HG02588 (cell line): ENCODE measurements at regions not wholly inside any gene's neighbourhood (a gene's known extent, or its start where the extent isn't known, plus 50 kb on each side); places are given as distances from the start of the nearest gene placed in this dataset.
"Not testable (repeated sequence)": the region's sequence is repeated elsewhere in the genome, so short reads cannot be mapped to it uniquely, and the experiment has no call there.

Experiments used
- ATAC-seq: cut with Tn5 transposase; IDR thresholded peaks from one replicate; pipeline ENCODE4 v1.9.1; 2021; ENCODE audit warnings: mild to moderate bottlenecking, moderate library complexity; ENCODE audit not compliant: unreplicated experiment

- no peak for ATAC-seq
Observed at GRCh38 chr4:173782660-173783059, 252.6 kb upstream of the HAND2 start.

GRCh38 chr4:173777921-173778320 lies 247.9 kb upstream of the HAND2 start:
- ATAC-seq: no peak

GRCh38 chr4:173777421-173777820 lies 247.4 kb upstream of the HAND2 start:
- no peak for ATAC-seq

GRCh38 chr4:173769568-173769967 lies 239.5 kb upstream of the HAND2 start:
- ATAC-seq: no peak

GRCh38 chr4:173767650-173768049 lies 237.6 kb upstream of the HAND2 start:
- ATAC-seq: no peak

GRCh38 chr4:173766171-173766600 lies 236.2 kb upstream of the HAND2 start:
- no peak for ATAC-seq

- ATAC-seq: no peak
Observed at GRCh38 chr4:173765751-173766150, 235.7 kb upstream of the HAND2 start.

- no peak for ATAC-seq
Observed at GRCh38 chr4:173763389-173763788, 233.4 kb upstream of the HAND2 start.

GRCh38 chr4:173761938-173762337 lies 231.9 kb upstream of the HAND2 start:
- ATAC-seq: no peak

- ATAC-seq: no peak
Observed at GRCh38 chr4:173761236-173761635, 231.2 kb upstream of the HAND2 start.

GRCh38 chr4:173758132-173758531 lies 228.1 kb upstream of the HAND2 start:
- no peak for ATAC-seq

GRCh38 chr4:173753408-173753807 lies 223.4 kb upstream of the HAND2 start:
- ATAC-seq: no peak

GRCh38 chr4:173752610-173753230 lies 222.7 kb upstream of the HAND2 start:
- no peak for ATAC-seq

GRCh38 chr4:173748353-173748752 lies 218.3 kb upstream of the HAND2 start:
- no peak for ATAC-seq

- ATAC-seq: no peak
Observed at GRCh38 chr4:173747537-173748257, 217.7 kb upstream of the HAND2 start.

- ATAC-seq: no peak
Observed at GRCh38 chr4:173746424-173746823, 216.4 kb upstream of the HAND2 start.

- ATAC-seq: no peak
Observed at GRCh38 chr4:173745765-173746164, 215.7 kb upstream of the HAND2 start.

- no peak for ATAC-seq
Observed at GRCh38 chr4:173736840-173737239, 206.8 kb upstream of the HAND2 start.

- no peak for ATAC-seq
Observed at GRCh38 chr4:173735585-173735984, 205.6 kb upstream of the HAND2 start.

GRCh38 chr4:173735049-173735448 lies 205.0 kb upstream of the HAND2 start:
- no peak for ATAC-seq

- no peak for ATAC-seq
Observed at GRCh38 chr4:173731257-173731656, 201.2 kb upstream of the HAND2 start.

GRCh38 chr4:173722075-173722474 lies 192.0 kb upstream of the HAND2 start:
- no peak for ATAC-seq

- not testable (repeated sequence) for ATAC-seq
Observed at GRCh38 chr4:173718504-173718903, 188.5 kb upstream of the HAND2 start.
